NCI-H1092 (cell line): ENCODE measurements at regions not wholly inside any gene's neighbourhood (a gene's known extent, or its start where the extent isn't known, plus 50 kb on each side); places are given as distances from the start of the nearest gene placed in this dataset.

Experiments used
- DNase-seq: peaks from one replicate; lab custom pipeline; 2025; lab: John Stamatoyannopoulos, UW

- DNase-seq: no peak
Measured at GRCh38 chr1:81330111-81330510, 470.6 kb upstream of the ADGRL2 start.

GRCh38 chr1:81329041-81329440 lies 471.7 kb upstream of the ADGRL2 start:
- no peak for DNase-seq

- no peak for DNase-seq
Measured at GRCh38 chr1:81327743-81328142, 473.0 kb upstream of the ADGRL2 start.

- no peak for DNase-seq
Measured at GRCh38 chr1:81327103-81327710, 473.5 kb upstream of the ADGRL2 start.

GRCh38 chr1:81326212-81326611 lies 474.5 kb upstream of the ADGRL2 start:
- DNase-seq: no peak

GRCh38 chr1:81325397-81325796 lies 475.3 kb upstream of the ADGRL2 start:
- no peak for DNase-seq

- no peak for DNase-seq
Measured at GRCh38 chr1:81323862-81324261, 476.9 kb upstream of the ADGRL2 start.

- DNase-seq: no peak
Measured at GRCh38 chr1:81317191-81317590, 483.5 kb upstream of the ADGRL2 start.

- DNase-seq: no peak
Measured at GRCh38 chr1:81314513-81315233, 486.1 kb upstream of the ADGRL2 start.

- no peak for DNase-seq
Measured at GRCh38 chr1:81313289-81313688, 487.4 kb upstream of the ADGRL2 start.

- DNase-seq: no peak
Measured at GRCh38 chr1:81312272-81312754, 488.4 kb upstream of the ADGRL2 start.

GRCh38 chr1:81310250-81310649 lies 490.5 kb upstream of the ADGRL2 start:
- DNase-seq: no peak

GRCh38 chr1:81308191-81308590 lies 492.5 kb upstream of the ADGRL2 start:
- no peak for DNase-seq

- no peak for DNase-seq
Measured at GRCh38 chr1:81307786-81308185, 492.9 kb upstream of the ADGRL2 start.

GRCh38 chr1:81305997-81306452 lies 494.7 kb upstream of the ADGRL2 start:
- DNase-seq: peak; percentile 57

- no peak for DNase-seq
Measured at GRCh38 chr1:81304187-81304586, 496.5 kb upstream of the ADGRL2 start.

GRCh38 chr1:81299892-81300291 lies 500.8 kb upstream of the ADGRL2 start:
- no peak for DNase-seq

- no peak for DNase-seq
Measured at GRCh38 chr1:81298266-81298665, 502.5 kb upstream of the ADGRL2 start.

GRCh38 chr1:81296601-81297000 lies 504.1 kb upstream of the ADGRL2 start:
- no peak for DNase-seq

GRCh38 chr1:81290326-81290725 lies 510.4 kb upstream of the ADGRL2 start:
- no peak for DNase-seq

GRCh38 chr1:81288689-81289088 lies 512.0 kb upstream of the ADGRL2 start:
- DNase-seq: no peak

GRCh38 chr1:81287411-81288080 lies 513.2 kb upstream of the ADGRL2 start:
- no peak for DNase-seq

GRCh38 chr1:81270051-81270450 lies 530.7 kb upstream of the ADGRL2 start:
- no peak for DNase-seq
